ENCODE measurements at regions not wholly inside any gene's neighbourhood (a gene's known extent, or its start where the extent isn't known, plus 50 kb on each side); places are given as distances from the start of the nearest gene placed in this dataset.

DNA sequence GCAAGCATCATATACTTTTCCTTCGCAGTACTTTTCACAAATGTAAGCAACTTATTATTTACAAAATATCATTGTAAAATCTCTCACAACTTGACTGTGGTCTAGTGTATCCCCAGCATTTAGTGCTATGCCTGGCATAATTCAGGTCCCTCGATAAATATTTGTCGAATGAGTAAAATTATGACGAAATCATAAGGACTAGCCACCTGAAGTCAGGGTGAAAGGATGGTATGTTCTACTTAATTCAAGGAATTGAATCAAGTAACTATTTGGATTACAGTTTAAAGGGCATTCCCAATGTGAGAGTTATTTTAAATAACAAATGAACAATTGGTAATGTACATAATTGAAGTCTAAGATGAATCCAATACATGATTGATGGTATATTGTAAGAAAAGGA lies 393.0 kb upstream of the SLC35B3 start:
- TF ChIP-seq, protein P1, sequence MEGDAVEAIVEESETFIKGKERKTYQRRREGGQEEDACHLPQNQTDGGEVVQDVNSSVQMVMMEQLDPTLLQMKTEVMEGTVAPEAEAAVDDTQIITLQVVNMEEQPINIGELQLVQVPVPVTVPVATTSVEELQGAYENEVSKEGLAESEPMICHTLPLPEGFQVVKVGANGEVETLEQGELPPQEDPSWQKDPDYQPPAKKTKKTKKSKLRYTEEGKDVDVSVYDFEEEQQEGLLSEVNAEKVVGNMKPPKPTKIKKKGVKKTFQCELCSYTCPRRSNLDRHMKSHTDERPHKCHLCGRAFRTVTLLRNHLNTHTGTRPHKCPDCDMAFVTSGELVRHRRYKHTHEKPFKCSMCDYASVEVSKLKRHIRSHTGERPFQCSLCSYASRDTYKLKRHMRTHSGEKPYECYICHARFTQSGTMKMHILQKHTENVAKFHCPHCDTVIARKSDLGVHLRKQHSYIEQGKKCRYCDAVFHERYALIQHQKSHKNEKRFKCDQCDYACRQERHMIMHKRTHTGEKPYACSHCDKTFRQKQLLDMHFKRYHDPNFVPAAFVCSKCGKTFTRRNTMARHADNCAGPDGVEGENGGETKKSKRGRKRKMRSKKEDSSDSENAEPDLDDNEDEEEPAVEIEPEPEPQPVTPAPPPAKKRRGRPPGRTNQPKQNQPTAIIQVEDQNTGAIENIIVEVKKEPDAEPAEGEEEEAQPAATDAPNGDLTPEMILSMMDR (conservative IDR thresholded peaks at IDR 0.05; ENCODE audit: low read depth, low read length) = no peak
- TF ChIP-seq EZH2 (IDR thresholded peaks at IDR 0.05; ENCODE audit: borderline replicate concordance, low read depth, low read length, poor library complexity, severe bottlenecking) = no peak
- H3K36me3 ChIP-seq (ENCODE audit: insufficient read depth, low read length, poor library complexity, severe bottlenecking) = no peaks in the 10 kb centered on the region
- DNase-seq (ENCODE audit: low spot score) = no peak
- H3K4me1 ChIP-seq (ENCODE audit: insufficient read depth, low read length, poor library complexity, severe bottlenecking) = peaks cover 23% of the 10 kb centered on the region
- POLR2A ChIA-PET (ENCODE audit: low non-redundant PET) = no interaction called here
- CTCF ChIA-PET = no interaction called here
- no peaks in the 10 kb centered on the region for H3K9me3 ChIP-seq (ENCODE audit: low read depth, low read length, poor library complexity, severe bottlenecking)
- H3K27me3 ChIP-seq (replicated peaks; ENCODE audit: insufficient read depth, low read depth, low read length, poor library complexity) = no peaks in the 10 kb centered on the region
- BruUV-seq (replicated peaks) = no TSS peak
- no peak overlapping the region for H3K27ac ChIP-seq (ENCODE audit: low read depth, low read length, poor library complexity, severe bottlenecking)
- intact Hi-C loops (cut with micrococcal nuclease; ENCODE audit: unreplicated experiment) = no loop called here
- no peak overlapping the region for H3K4me3 ChIP-seq (ENCODE audit: low read depth, low read length, poor library complexity, severe bottlenecking)

DNA sequence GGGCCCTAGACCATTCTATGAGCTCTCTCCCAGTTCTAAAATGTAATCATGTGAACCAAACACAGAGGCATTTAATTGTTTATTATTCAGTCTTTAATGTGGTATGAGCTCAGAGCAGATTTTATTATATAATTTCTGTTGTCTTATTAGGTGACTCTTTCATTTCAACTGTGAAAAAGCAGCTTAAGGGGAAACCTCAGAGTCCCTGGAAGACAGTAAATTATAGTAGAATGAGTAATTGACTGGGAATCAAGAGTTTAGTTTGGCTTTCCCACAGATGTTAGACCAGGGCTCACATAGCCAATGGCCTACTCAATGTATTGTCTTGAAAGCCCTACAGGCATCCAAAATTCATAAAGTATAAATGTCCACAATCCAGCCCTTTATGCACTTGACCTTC lies 390.4 kb upstream of the SLC35B3 start:
- ChIA-PET POLR2A (ENCODE audit: low non-redundant PET) (no interaction called here), CTCF (no interaction called here)
- no peaks in the 10 kb centered on the region for H3K27me3 ChIP-seq (replicated peaks; ENCODE audit: insufficient read depth, low read depth, low read length, poor library complexity)
- H3K9me3 ChIP-seq (ENCODE audit: low read depth, low read length, poor library complexity, severe bottlenecking) = no peaks in the 10 kb centered on the region
- BruUV-seq (replicated peaks) = no TSS peak
- H3K4me1 ChIP-seq (ENCODE audit: insufficient read depth, low read length, poor library complexity, severe bottlenecking) = peaks cover 20% of the 10 kb centered on the region
- intact Hi-C loops (cut with micrococcal nuclease; ENCODE audit: unreplicated experiment) = no loop called here
- no peaks in the 10 kb centered on the region for H3K36me3 ChIP-seq (ENCODE audit: insufficient read depth, low read length, poor library complexity, severe bottlenecking)
- no peak overlapping the region for H3K4me3 ChIP-seq (ENCODE audit: low read depth, low read length, poor library complexity, severe bottlenecking)
- no peak for DNase-seq (ENCODE audit: low spot score)
- TF ChIP-seq, protein P1 (conservative IDR thresholded peaks at IDR 0.05; ENCODE audit: low read depth, low read length) = no peak
- no peak for TF ChIP-seq EZH2 (IDR thresholded peaks at IDR 0.05; ENCODE audit: borderline replicate concordance, low read depth, low read length, poor library complexity, severe bottlenecking)
- no peak overlapping the region for H3K27ac ChIP-seq (ENCODE audit: low read depth, low read length, poor library complexity, severe bottlenecking)

DNA sequence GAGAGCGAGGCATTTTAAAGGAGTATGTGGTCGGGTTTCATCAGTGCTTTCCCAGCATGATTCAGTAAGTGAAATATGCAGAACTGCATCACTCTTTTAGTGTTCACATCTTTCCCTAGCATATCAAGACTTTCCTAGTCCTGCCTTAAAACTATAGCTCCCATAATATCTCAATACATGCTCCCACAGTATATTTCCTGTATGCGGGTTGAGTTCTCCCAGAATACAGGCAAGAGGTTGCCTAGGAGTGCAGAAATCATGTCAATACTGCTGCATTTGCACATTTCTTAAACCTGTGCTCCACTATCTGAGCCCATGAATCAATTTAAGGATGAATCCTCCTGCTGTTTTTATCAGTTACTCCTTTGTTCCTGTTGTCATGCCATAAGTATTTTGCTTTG lies 386.6 kb upstream of the SLC35B3 start:
- no peak overlapping the region for H3K4me3 ChIP-seq (ENCODE audit: low read depth, low read length, poor library complexity, severe bottlenecking)
- no peak overlapping the region for H3K27ac ChIP-seq (ENCODE audit: low read depth, low read length, poor library complexity, severe bottlenecking)
- TF ChIP-seq, protein P1 (conservative IDR thresholded peaks at IDR 0.05; ENCODE audit: low read depth, low read length) = no peak
- TF ChIP-seq EZH2 (IDR thresholded peaks at IDR 0.05; ENCODE audit: borderline replicate concordance, low read depth, low read length, poor library complexity, severe bottlenecking) = no peak
- H3K36me3 ChIP-seq (ENCODE audit: insufficient read depth, low read length, poor library complexity, severe bottlenecking) = no peaks in the 10 kb centered on the region
- no peak for DNase-seq (ENCODE audit: low spot score)
- POLR2A ChIA-PET (ENCODE audit: low non-redundant PET) = no interaction called here
- H3K4me1 ChIP-seq (ENCODE audit: insufficient read depth, low read length, poor library complexity, severe bottlenecking) = no peaks in the 10 kb centered on the region
- BruUV-seq (replicated peaks) = no TSS peak
- H3K9me3 ChIP-seq (ENCODE audit: low read depth, low read length, poor library complexity, severe bottlenecking) = no peaks in the 10 kb centered on the region
- H3K27me3 ChIP-seq (replicated peaks; ENCODE audit: insufficient read depth, low read depth, low read length, poor library complexity) = no peaks in the 10 kb centered on the region
- CTCF ChIA-PET = no interaction called here
- intact Hi-C loops (cut with micrococcal nuclease; ENCODE audit: unreplicated experiment) = no loop called here

All from A673 (cell line).